ENCODE measurements at regions not wholly inside any gene's neighbourhood (a gene's known extent, or its start where the extent isn't known, plus 50 kb on each side); places are given as distances from the start of the nearest gene placed in this dataset.
"Not testable (repeated sequence)": the region's sequence is repeated elsewhere in the genome, so short reads cannot be mapped to it uniquely, and the experiment has no call there.

GRCh38 chr3:193938613-193939012, 197.3 kb upstream of the HES1 start:
- DNase-seq: no peak

GRCh38 chr3:193939527-193939926, 196.4 kb upstream of the HES1 start:
- DNase-seq: no peak

- DNase-seq: no peak
Measured at GRCh38 chr3:193940526-193940925, 195.4 kb upstream of the HES1 start.

GRCh38 chr3:193941486-193941885, 194.5 kb upstream of the HES1 start:
- DNase-seq: no peak

DNA sequence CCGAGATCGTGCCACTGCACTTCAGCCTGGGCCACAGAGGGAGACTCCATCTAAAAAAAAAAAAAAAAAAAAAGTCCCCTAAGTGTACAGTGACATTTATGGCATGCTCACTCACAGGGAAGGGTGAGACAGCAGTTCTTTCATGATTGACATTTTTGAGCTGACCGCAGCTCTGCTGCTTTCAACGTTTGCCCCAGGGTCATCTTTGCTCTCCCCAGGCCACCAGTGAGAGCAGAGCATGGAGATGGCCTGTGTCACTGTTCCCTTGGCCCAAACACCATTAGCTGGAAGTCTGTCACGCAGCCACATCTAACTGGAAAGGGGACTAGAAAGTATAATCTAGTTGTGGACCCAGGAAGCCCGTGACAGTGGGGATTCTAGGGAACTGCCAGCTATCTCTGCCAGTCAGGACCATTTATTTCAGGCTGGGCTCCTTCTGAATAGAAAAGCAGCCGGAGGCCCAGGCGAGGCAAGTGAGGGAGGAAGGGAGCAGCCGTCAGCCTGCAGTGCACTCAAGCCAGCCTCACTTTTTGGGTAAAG, 193.4 kb upstream of the HES1 start:
- no peak for DNase-seq

DNA sequence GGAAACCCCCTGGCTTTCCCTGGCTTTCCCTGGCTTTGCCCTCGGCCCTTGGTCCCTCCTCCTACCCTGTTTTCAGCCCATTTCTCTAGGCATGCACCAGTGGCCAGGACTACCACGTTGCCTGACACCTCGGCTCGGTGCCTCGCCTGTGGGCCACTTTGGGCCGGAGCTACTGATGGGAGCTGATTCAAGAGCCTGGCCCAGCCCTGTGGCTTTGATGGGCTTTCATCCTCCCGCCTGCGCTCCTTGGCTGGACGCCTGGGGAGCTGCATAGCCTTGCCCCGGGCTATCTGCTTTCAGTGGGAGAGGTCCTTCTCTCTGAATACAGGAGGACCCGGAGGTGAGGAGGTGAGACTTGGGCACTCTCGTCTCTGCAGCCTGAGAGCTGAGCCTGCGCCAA, 192.7 kb upstream of the HES1 start:
- no peak for DNase-seq

DNA sequence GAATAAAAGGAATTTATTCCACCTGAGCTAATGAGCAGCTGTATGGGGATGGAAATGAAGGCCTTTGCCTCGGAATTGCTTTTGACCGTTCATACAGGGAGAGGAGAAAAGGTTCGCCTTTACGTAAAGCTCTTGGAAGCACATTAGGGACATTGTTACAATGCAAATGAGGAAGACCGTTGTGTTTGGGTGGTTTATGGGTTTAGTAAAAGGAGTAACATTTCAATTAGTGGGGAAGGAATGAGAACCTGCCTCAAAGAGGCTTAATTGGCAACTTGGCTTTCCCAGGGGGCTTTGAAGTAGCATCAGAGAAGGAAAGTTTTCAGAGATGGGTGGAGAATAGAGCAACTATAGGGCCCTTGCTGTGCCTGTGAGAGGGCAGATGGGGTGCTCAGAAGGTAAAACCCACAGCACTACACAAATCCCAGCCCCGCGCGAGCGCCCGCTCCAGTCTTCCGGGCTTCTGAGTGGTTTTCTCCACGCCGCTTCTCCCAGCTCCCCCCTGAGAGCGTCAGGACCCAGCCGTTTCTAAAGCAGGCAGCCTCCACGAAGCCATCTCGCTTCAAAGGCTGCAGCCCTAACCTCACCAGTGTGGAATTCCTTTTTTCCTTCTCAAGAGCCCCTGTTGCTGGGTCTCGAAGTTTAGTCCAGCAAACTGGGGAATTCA, 192.0 kb upstream of the HES1 start:
- DNase-seq: no peak

DNA sequence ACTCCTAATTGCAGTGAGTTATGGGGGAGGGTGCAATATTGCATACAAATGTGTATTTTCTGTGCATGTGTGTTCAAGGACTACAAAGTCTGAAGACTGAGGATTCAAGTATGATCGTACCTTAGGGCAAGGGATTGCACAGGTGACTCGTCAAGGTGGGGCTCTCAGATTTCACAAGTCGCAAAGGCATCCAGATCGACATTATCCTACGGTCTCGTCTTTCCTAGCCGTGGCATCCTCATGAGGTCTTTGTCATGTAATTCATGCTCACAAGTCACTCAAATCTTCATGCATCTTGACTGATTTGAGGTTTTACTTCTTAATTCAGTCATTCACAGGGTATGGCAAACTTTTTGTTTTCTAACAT, 191.4 kb upstream of the HES1 start:
- no peak for DNase-seq

DNA sequence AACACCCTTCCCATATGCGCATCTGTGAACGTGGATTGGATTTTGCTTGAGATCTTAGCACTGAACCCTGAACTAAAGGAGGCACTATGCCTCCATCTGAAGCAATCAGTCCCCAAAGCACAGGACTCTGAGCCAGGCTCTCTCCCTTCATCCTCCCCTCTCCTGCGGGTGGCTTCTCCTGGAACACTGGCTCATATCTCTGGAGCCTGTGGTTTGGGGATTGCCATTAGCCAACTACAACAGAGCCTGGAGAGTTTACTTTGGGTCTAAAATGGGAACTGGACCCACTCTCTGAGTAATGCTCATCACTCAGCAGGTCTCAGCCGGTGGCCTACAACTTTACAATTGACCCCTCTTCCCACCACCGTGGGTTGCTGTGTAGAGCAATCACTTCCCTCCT, 190.8 kb upstream of the HES1 start:
- DNase-seq: no peak

- no peak for DNase-seq
Measured at GRCh38 chr3:193946945-193947344, 189.0 kb upstream of the HES1 start.

DNA sequence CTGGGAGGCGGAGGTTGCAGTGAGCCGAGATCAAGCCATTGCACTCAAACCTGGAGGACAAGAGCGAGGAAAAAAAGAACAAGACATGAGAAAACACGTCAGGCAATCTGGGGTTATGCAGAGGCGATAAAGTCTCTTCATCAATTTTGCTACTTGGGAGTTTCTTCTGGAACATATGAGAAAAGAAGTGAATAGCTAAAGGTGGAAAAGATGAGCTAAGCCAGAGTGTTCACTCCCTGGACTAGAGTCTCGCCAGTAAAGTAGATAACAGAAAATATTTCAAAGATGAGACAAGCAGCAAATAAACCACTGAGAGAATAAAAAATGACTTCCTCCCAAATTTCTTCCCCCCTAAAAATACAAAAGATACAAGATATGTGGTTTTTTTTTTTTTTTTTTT, 188.4 kb upstream of the HES1 start:
- no peak for DNase-seq

DNA sequence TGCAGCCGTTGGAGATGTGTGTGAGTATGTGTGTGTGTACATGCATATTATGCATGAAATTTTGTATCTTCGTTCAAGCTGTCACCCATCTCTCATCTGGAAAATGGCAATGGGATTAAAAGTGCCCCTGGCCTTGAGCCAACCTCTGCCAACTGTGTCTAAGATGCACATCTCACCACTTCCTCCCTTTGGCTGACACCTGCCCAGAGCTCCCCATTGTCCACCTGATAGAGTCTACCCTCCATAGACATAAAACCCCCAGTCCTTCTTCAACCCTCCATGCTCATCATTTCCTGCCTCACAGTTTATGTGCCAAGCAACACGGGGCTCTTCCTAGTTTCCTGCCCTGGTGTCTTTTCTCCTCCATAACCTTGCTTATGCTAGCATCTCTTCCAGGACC, 187.5 kb upstream of the HES1 start:
- no peak for DNase-seq

DNA sequence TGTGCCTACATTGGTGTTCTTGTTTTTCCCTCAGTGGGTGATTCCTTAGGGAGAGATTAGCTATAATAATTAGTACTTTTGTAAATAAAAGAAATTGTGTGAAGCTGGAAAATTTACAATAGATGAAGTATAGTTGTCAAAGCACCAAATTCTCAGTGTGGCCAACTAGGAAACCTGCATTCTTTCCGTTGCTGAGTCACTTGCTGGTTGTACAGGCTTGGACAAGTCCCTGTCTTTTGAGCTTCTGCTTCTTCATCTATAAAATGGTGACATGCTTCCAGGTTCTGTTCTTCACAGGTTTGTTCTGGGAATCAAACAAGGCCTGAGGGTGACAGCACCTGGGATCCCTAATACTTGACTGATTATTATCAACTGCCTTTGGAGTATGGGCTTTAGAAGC, 184.1 kb upstream of the HES1 start:
- DNase-seq: no peak

- DNase-seq: no peak
Measured at GRCh38 chr3:193954752-193955151, 181.2 kb upstream of the HES1 start.

DNA sequence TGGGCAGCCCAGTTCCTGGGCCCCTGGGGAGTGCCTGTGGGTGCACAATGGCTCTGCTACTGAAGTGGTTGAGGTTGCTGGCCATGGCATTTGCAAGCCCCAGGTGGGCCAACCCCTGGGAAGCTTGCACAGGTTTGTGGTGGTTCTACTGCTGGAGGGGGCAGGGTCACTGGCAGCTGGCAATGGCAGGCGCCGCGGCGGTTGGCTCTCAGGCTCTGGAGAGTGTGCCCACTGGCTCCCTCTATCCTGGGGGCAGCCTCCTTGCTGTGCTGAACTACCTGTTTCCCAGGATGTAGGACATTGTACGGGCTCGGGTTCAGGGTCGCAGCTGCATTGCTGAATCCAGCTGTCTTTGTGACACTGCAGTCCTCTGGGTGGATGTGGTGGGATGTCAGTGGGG, 180.2 kb upstream of the HES1 start:
- DNase-seq: no peak

- no peak for DNase-seq
Measured at GRCh38 chr3:193959861-193960260, 176.1 kb upstream of the HES1 start.

DNA sequence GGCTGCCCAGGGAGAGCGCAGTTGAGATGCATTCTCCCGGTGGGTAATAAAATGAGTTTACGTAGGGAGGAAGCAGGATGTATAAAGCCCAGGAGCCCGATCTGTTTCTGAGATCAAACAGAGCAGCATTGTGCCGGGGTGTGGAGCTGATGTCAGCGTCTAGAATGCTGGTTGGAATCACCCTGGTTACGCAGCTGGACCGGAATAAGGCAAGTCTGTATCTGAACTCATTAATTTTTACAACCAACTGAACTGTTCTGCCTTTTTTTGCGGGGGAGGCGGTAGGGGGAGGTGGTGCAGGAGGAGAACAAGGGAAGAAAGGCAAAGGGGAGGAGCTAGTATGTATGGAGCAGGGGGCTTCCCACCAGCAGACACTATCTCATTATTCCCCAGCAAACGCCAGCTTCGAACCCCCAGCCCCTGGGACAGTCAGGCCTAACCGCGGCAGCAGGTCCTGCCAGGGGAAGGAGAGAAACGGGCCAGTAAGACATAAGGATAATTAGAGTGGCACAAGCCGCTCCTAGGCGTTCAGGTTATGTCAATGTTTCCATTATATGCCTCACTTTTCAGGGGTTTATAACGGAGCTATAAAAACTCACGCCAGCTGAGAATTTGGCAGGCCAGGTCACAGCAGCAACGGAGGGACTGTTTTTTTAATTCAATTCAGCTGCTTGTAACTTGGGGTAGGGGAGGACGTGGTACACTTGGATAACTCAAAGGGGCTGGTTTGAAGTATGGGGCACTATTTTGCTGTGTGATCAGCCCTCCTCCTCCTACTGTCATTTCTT, 175.3 kb upstream of the HES1 start:
- DNase-seq: no peak

DNA sequence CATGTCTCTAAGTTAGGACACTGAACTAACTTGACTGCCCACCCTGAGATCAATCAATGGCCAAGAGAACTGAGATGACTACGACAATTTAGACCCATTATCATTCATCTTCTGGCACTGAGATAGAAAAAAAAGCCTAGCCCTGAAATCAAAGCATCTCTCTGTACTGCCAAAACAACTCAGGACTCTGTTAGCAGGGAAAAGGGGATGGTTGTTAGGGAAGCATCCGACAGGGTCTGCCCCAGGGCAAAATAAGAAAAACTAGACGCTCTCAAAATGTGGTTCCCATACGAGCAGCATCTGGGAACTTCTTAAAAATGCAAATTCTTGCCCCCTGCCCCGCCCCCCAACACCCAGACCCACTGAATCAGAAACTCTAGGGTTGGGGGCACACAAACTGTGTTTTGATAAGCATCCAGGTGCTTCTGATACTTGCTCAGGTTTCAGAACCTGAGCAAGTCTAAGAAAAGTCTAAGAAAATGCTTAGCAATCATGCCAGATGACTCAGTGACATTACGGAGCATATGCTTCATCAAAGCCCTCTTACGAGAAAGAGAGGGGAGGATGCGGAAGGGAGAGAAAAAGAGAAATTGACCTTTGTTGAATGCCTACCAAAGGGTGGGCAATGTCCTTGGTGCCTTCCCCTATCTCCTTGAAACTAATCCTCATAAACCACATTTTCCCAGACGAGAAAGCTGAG, 172.8 kb upstream of the HES1 start:
- DNase-seq: no peak

DNA sequence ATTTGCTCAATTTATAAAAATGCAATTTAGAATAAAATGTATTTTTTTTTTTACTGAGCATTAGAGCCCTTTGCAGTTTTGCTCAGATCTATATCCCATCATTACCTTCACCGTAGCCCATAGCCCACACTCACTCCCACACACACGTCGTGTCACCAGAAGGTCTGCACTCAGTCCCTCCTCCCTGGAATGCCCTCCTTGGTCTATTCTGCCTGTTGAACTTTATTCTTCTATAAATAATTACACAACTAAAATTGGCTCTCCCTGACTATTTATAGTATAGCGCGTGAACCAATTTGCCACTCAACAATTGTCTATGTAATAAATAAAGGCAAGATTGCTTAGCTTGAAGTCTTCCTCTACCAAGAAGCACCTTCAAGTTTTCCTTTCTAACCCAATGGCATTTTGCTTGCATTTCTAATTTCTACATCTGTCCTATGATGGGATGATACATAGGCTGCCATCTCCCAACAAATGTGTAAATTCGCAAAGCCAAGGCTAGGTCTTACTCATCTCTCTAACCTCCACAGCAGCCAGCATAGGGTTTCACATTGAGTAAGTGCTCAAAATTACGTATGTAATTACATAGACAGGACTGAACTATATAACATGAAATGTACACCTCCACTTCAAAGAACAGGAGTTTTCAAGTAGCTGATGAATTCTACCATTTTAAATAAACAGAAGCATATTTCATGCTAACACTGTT, 172.0 kb upstream of the HES1 start:
- no peak for DNase-seq

GRCh38 chr3:193964517-193964880, 171.4 kb upstream of the HES1 start:
- no peak for DNase-seq

- DNase-seq: no peak
Measured at GRCh38 chr3:193968380-193968974, 167.5 kb upstream of the HES1 start.

DNA sequence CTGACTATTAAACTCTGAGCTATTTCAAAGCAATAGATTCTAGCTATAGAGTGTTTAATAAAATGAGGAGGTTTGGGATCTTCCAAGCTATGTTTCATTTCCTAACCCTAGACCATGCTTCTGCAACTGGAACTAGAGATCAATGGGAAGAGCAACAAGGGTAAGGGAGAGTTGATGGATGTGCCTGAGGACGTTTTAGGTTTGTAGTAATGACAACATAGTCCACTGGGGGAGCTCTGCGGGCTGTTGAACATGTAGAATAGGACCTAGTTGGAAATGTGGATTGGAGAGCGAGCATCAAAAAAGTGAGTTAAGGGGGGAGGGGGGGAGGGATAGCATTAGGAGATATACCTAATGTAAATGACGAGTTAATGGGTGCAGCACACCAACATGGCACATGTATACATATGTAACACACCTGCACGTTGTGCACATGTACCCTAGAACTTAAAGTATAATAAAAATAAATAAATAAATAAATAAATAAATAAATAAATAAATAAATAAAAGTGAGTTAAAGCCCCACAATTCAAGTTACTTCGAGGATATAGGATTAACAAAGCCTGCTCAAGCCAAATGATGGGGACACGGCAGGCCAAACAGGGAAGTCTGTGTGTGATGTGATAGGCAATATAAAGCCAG, 165.7 kb upstream of the HES1 start:
- DNase-seq: not testable (repeated sequence)

All from CD4-positive, alpha-beta T cell treated with Interleukin-15 for 1 hour (primary cell).